ENCODE measurements at regions not wholly inside any gene's neighbourhood (a gene's known extent, or its start where the extent isn't known, plus 50 kb on each side); places are given as distances from the start of the nearest gene placed in this dataset.

DNA sequence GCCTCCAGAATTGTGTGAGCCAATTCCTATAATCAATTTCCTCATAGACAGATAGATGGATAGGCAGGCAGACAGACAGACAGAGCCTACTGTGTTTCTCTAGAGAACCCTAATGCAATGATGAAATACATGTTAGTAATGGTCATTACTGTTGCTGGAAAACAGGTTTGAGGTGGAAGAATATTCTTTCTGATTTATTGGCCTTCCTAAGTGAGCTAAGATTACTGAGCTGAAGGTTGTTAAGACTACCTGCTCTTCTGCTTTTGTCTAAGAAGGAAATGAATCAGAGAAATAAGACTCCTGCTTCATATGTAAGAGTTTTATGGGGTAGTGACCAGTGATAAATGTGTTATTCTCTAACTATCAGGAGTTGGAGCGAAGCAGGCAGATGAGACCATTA, 219.9 kb downstream of the ELAVL2 start:
- DNase-seq: no peak

DNA sequence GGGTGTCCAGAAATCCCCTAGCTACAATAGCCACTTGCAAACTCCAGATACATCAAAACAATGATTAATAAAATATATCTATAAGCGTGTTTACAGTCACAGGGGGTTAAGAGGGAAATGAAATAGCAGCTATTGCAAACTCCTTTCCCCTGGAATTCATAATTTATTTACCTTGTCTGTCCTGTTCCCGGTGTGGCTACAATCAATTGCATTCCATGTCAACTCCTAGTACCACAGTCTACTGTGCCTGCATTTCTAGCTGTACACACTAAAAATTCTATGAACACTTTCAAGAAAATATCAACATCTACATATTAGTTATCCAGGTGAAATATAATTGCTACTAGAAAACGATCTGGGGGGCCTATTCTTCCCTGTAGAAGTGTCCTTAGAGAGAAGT, 217.6 kb downstream of the ELAVL2 start:
- DNase-seq: no peak

DNA sequence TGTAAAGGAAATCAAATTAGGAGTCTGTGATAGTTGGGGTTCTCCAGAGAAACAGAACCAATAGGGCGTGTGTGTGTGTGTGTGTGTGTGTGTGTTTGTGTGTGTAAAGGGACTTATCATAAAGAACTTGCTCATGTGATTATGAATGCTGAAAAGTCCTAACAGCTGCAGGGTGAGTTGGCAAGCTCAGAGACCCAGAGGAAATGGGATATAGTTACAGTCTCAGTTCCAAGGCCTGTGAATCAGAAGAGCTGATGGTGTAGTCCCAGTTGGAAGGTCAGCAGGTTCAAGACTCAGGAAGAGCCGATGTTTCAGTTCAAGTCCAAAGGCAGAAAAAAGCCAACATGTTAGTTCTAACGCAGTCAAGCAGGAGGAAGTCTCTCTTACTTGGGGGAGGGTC, 214.2 kb downstream of the ELAVL2 start:
- no peak for DNase-seq

DNA sequence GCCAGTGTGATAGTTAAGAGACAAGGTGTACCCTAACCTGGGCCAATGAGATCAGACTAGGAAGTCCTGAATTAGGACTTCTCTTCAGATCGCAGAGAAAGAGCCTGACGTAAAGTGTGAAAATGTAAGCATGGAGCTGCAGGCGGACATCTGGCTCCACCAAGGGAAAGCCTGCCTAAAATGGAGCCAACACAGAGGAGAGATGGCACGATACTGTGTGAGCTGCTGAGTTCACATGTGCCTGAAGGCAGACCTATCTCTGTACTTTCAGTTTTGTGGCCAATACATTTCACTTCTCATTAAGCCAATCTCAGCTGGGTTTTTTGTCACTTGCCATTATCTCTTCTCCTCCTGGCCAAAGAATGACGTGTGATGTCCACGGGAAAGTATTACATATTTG, 210.5 kb downstream of the ELAVL2 start:
- no peak for DNase-seq

DNA sequence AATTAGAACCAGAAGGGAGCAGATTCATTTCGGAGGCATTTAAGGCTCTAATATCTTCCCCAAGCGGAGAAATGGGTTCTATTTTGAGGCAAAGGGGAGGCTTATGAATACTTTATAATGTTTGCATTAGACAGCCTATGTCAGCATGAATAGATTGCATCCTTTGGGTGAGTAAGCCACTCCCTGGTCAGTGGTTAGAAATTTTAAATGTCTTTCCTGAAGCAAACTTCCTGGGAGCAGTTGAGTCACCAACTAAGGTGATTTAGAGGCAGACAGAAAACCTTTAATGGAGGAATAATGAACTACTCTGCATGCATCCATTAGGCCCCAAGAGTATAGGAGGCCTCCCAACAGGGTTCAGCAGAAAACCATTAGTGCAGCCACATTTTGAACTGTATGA, 204.9 kb downstream of the ELAVL2 start:
- no peak for DNase-seq

DNA sequence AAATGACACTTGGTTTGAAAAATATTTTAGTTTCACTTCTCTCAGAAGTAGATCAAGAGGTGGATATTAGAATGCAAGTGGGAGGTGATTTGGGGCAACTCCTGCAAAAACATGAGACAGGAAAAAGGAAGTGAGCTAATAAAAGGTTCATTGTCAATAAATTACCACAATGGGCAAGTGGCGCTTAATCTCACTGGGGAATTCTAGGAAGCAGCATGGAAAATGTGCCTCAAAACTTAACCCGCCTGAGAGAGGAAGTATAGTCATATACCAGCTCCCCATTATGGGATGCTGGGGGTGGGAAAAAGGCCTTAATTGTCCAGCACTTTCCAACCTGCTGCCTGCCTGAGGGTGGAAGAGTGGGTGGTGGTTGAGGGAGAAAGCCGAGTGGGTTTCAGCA, 204.1 kb downstream of the ELAVL2 start:
- no peak for DNase-seq

DNA sequence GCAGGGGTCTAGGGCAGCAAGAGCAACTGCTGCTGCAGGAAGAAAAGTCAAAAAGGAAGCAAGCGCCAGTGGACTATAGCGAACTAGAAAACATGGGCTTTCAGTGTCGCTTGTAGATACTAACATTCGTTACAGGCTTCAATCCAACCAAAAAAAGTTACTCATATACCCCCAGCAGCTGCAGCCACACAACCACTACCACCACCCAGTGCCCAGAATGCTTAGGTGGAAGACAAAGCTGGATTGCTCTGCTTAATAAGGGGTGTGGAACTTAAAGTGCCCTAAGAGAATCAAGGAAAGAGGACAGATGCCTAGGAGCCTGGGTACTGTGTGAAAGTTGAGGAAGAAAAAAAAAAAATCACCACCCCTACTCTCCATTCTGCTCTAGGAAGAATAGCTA, 203.6 kb downstream of the ELAVL2 start:
- DNase-seq: no peak

DNA sequence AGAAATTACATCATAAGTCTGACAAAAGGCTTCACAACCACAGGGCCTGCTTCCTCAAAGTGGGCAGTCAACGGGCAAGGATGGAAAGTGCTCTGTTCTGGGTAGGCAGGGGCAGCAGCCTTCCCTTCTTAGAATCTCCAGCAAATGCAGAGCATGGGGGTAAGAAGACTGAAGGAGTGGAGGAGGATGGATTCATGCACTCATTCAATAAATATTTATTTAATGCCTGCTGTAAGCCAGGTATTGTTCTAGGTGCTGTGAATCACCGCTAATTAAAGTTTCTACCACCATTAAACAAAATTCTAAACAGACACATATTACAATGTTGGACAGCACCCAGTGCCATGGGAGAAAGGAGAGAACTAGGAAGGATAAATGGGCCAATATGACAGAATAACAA, 195.6 kb downstream of the ELAVL2 start:
- DNase-seq: no peak

DNA sequence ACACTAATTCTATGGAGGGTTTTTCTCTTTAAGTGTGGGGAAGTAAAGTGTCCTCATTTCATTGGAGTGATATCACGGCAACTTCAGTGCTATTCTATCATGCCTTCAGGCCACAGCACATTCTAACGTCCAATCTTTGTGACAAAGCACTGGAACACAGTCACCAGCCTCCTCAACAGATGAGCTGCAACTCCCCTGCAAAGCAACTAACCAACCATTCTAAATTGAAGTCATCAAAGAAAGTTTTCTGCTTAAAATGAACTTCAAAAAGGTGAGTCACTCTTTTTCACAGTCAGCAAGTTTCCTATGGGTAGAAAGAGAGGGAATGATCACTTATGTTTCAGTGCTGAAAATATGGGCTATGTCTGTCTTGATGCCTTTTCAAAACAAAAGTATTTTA, 190.8 kb downstream of the ELAVL2 start:
- no peak for DNase-seq

DNA sequence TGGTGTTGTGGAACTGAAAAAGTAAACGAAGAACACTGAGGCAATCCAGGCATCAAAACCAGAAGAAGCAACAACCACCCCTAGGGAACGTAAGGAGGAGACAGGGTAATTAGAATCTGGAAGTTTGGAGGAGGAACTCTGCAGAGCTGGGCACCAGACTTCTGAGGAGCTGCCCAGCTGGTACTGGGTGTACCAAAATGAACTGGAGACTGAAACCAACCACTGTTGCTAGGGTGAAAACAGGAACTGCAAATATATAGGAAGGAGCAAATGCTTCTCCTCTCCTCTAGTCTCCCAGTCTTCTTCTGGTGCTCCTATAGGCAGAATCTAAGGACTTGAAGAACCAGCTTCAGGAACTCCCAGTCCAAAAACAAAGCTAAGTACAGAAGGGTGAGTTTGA, 189.8 kb downstream of the ELAVL2 start:
- DNase-seq: no peak

DNA sequence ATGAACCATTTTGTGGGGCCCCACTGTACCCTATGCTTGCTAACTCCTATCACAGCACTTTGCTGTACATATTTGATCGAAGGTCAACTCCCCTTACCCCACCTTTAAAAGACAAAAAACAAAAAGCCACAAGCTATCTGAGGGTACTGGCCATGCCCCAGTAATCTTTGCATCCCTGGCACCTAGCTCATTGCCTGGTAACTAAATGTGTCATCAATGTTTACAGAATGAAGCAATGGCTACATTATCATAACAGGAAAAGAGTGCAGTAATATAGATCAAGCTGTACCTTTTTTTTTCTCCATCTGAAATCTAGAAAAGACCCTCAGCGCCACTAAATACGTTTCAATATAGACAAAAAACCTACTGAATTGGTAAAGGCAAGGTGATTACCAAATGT, 188.0 kb downstream of the ELAVL2 start:
- DNase-seq: no peak

DNA sequence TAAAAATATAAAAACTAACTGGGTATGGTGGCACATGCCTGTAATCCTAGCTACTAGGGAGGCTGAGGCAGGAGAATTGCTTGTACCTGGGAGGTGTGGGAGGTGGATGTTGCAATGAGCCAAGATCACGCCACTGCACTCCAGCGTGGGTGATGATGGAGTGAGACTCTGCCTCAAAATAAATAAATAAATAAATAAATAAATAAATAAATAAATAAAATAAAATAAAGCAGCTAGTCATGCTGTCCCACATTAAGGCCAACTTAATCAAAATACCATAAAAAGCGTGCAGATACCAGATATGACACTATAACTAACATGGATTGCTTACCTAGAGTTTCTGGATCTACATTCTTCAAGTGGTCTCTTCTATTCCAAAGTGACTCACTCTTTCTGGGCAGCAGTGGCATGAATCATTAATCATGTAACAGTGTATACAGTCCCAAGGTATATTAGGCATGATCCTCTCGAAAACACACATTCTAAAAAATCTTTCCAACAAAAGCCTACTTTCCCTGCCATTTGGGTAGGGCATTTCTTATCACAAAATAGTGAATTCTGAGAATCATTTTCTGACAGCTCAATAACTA, 187.1 kb downstream of the ELAVL2 start:
- no peak for DNase-seq
